ENCODE measurements at regions not wholly inside any gene's neighbourhood (a gene's known extent, or its start where the extent isn't known, plus 50 kb on each side); places are given as distances from the start of the nearest gene placed in this dataset.

DNA sequence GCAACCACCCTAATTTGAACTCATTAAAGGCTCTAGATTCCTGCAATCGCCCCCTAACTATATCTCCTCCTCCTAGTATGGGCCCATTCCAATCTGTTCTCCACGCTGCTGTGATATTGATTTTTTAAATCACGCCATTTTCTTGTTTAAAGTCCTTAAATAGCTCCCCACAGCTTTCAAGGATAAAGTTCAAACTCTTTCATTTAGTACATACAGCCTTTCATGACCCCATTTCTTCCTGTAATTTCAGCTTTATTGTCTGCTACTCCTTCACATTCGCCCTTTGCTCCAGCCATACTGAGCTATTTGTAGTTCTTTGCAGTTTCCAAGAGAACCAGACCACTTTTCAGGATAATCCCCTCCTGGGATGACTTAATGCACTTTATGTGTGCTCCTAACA lies 118.5 kb downstream of the GC start (continued):
- no peak for TF ChIP-seq ZNF691 (CRISPR knock-in tag; IDR thresholded peaks at IDR 0.05; ENCODE audit: borderline replicate concordance, low read depth)
- no peak for TF ChIP-seq IRF2 (CRISPR knock-in tag; IDR thresholded peaks at IDR 0.05)
- no peak for TF ChIP-seq ZKSCAN8 (CRISPR knock-in tag; IDR thresholded peaks at IDR 0.05; ENCODE audit: borderline replicate concordance)
- no peak for TF ChIP-seq KDM5A (IDR thresholded peaks at IDR 0.05; ENCODE audit: borderline replicate concordance, low read length)
- no peak for TF ChIP-seq GFI1 (CRISPR knock-in tag; IDR thresholded peaks at IDR 0.05; ENCODE audit: borderline replicate concordance)
- no peak for TF ChIP-seq KDM6A (CRISPR knock-in tag; IDR thresholded peaks at IDR 0.05; ENCODE audit: low read depth)

- BruUV-seq (replicated peaks), result no TSS peak
- POLR2A ChIA-PET, result no interaction called here
- CTCF ChIA-PET (ENCODE audit: low intra/inter-chr PET ratio, low total read pairs), result no interaction called here
Observed at GRCh38 chr4:71664366-71664765, 119.5 kb downstream of the GC start.

More at GRCh38 chr4:71664366-71664765, 119.5 kb downstream of the GC start:
- H3K4me3 ChIP-seq (replicated peaks in 1 of 3; ENCODE audit: insufficient read depth in 1 of 3, low read depth in 2 of 3, low read length in 3 of 3), result no peak overlapping the region
- 34% methylated on average over 3 of the region's 3 CpGs for WGBS (ENCODE audit: low lambda C conversion rate)
- in situ Hi-C loops (cut with HindIII; ENCODE audit: extremely low pct_ligation_motif_present, low pct_unique_long_range_greater_than_20kb) (no loop called here), intact Hi-C loops (cut with micrococcal nuclease; ENCODE audit: unreplicated experiment) (no loop called here)
- FAIRE-seq (no peak), ATAC-seq (no peak), DNase-seq (ENCODE audit: low spot score) (no peak)
- no peaks in the 10 kb centered on the region for H3K9me3 ChIP-seq (ENCODE audit: low read length)
- H3K36me3 ChIP-seq (replicated peaks in 1 of 2; ENCODE audit: control insufficient read depth in 1 of 2, insufficient read depth in 2 of 2, low read length in 2 of 2), result no peaks in the 10 kb centered on the region
- H3K27ac ChIP-seq (ENCODE audit: extremely low read length, insufficient read depth, low read length), result no peak overlapping the region
- no peaks in the 10 kb centered on the region for H3K79me2 ChIP-seq (ENCODE audit: insufficient read depth, low read length)
- H3K27me3 ChIP-seq (ENCODE audit: control insufficient read depth in 1 of 2, insufficient read depth in 2 of 2, low read length in 2 of 2), result no peaks in the 10 kb centered on the region
- no peaks in the 10 kb centered on the region for H4K20me1 ChIP-seq (ENCODE audit: insufficient read depth, low read length)
- no peak overlapping the region for H3K4me2 ChIP-seq (ENCODE audit: low read depth, low read length)
- no peaks in the 10 kb centered on the region for H3K4me1 ChIP-seq (ENCODE audit: insufficient read depth, low read length)
- no peak for TF ChIP-seq ZHX1 (CRISPR knock-in tag; IDR thresholded peaks at IDR 0.05; ENCODE audit: low read depth)
- no peak for TF ChIP-seq ZNF451 (CRISPR knock-in tag; IDR thresholded peaks at IDR 0.05)
- TF ChIP-seq SNAI1 (CRISPR knock-in tag; IDR thresholded peaks at IDR 0.05; ENCODE audit: borderline replicate concordance), result no peak
- no peak for TF ChIP-seq USF2 (IDR thresholded peaks at IDR 0.05; ENCODE audit: low read depth, low read length)
- no peak for TF ChIP-seq USF2 (CRISPR knock-in tag; IDR thresholded peaks at IDR 0.05; ENCODE audit: borderline replicate concordance)
- TF ChIP-seq SIX1 (CRISPR knock-in tag; IDR thresholded peaks at IDR 0.05; ENCODE audit: borderline replicate concordance), result no peak
- no peak overlapping the region for H3K9ac ChIP-seq (ENCODE audit: insufficient read depth, low read depth, low read length)
- no peak overlapping the region for H2AFZ ChIP-seq (ENCODE audit: low read length)

Measured in HepG2 (cell line).